Osteocyte (in vitro differentiated cells): ENCODE measurements at regions not wholly inside any gene's neighbourhood (a gene's known extent, or its start where the extent isn't known, plus 50 kb on each side); places are given as distances from the start of the nearest gene placed in this dataset.
"Not testable (repeated sequence)": the region's sequence is repeated elsewhere in the genome, so short reads cannot be mapped to it uniquely, and the experiment has no call there.

Source experiments
- DNase-seq: peaks from one replicate; pipeline ENCODE4 v3.0.0; 2021; ENCODE audit warnings: mixed read lengths; ENCODE audit not compliant: unreplicated experiment; ENCODE audit errors: extremely low spot score
- H3K27ac Mint-ChIP-seq: one replicate; pipeline ENCODE4 v1.8.0; 2021; ENCODE audit warnings: mild to moderate bottlenecking, mixed read lengths; ENCODE audit not compliant: unreplicated experiment
- H3K27me3 Mint-ChIP-seq: one replicate; pipeline ENCODE4 v1.8.0; 2021; ENCODE audit warnings: mixed read lengths; ENCODE audit not compliant: unreplicated experiment
- H3K36me3 Mint-ChIP-seq: one replicate; pipeline ENCODE4 v1.8.0; 2021; ENCODE audit warnings: mixed read lengths; ENCODE audit not compliant: unreplicated experiment
- H3K4me1 Mint-ChIP-seq: one replicate; pipeline ENCODE4 v1.8.0; 2021; ENCODE audit warnings: mixed read lengths; ENCODE audit not compliant: unreplicated experiment
- H3K4me3 Mint-ChIP-seq: one replicate; pipeline ENCODE4 v1.8.0; 2021; ENCODE audit warnings: mild to moderate bottlenecking, moderate library complexity, mixed read lengths; ENCODE audit not compliant: unreplicated experiment
- H3K9me3 Mint-ChIP-seq: one replicate; pipeline ENCODE4 v1.8.0; 2021; ENCODE audit warnings: mixed read lengths; ENCODE audit not compliant: unreplicated experiment
- CTCF ChIP-seq: fragments of 200-600 bp; sonication (generic); IDR thresholded peaks from 2 replicates; pipeline ENCODE4 v1.5.0; 2021; ENCODE audit warnings: antibody characterized with exemption, mild to moderate bottlenecking, moderate library complexity

GRCh38 chr1:73673971-73674370 is 524.0 kb downstream of the LRRIQ3 start:
- DNase-seq = no peak
- H3K9me3 Mint-ChIP-seq = no peaks in the 10 kb centered on the region
- H3K4me1 Mint-ChIP-seq = no peaks in the 10 kb centered on the region
- H3K27ac Mint-ChIP-seq = no peak overlapping the region
- no peaks in the 10 kb centered on the region for H3K36me3 Mint-ChIP-seq
- H3K4me3 Mint-ChIP-seq = no peak overlapping the region
- peaks cover 7% of the 10 kb centered on the region for H3K27me3 Mint-ChIP-seq
- no peak for TF ChIP-seq CTCF

- Mint-ChIP-seq H3K4me3 (no peak overlapping the region), H3K36me3 (no peaks in the 10 kb centered on the region), H3K27me3 (no peaks in the 10 kb centered on the region), H3K27ac (no peak overlapping the region), H3K9me3 (no peaks in the 10 kb centered on the region), H3K4me1 (no peaks in the 10 kb centered on the region)
- DNase-seq = no peak
- no peak for TF ChIP-seq CTCF
Measured at GRCh38 chr1:73671530-73671929, 526.4 kb downstream of the LRRIQ3 start.

GRCh38 chr1:73667959-73668358 is 530.0 kb downstream of the LRRIQ3 start:
- not testable (repeated sequence) for H3K9me3 Mint-ChIP-seq, H3K4me3 Mint-ChIP-seq, H3K4me1 Mint-ChIP-seq, H3K27ac Mint-ChIP-seq, H3K27me3 Mint-ChIP-seq, DNase-seq, H3K36me3 Mint-ChIP-seq

- Mint-ChIP-seq H3K4me3 (no peak overlapping the region), H3K4me1 (no peaks in the 10 kb centered on the region), H3K27me3 (no peaks in the 10 kb centered on the region), H3K36me3 (no peaks in the 10 kb centered on the region), H3K9me3 (peaks cover 20% of the 10 kb centered on the region), H3K27ac (no peak overlapping the region)
- no peak for TF ChIP-seq CTCF
- DNase-seq = no peak
Measured at GRCh38 chr1:73662526-73662925, 535.5 kb downstream of the LRRIQ3 start.

GRCh38 chr1:73659136-73659535 is 538.8 kb downstream of the LRRIQ3 start:
- DNase-seq = no peak
- no peak overlapping the region for H3K4me3 Mint-ChIP-seq
- no peak for TF ChIP-seq CTCF
- H3K9me3 Mint-ChIP-seq = peaks cover 20% of the 10 kb centered on the region
- no peaks in the 10 kb centered on the region for H3K4me1 Mint-ChIP-seq
- H3K27me3 Mint-ChIP-seq = no peaks in the 10 kb centered on the region
- no peaks in the 10 kb centered on the region for H3K36me3 Mint-ChIP-seq
- no peak overlapping the region for H3K27ac Mint-ChIP-seq

- no peaks in the 10 kb centered on the region for H3K4me1 Mint-ChIP-seq
- TF ChIP-seq CTCF = no peak
- H3K9me3 Mint-ChIP-seq = peaks cover 5% of the 10 kb centered on the region
- DNase-seq = no peak
- H3K36me3 Mint-ChIP-seq = no peaks in the 10 kb centered on the region
- H3K4me3 Mint-ChIP-seq = no peak overlapping the region
- no peak overlapping the region for H3K27ac Mint-ChIP-seq
- no peaks in the 10 kb centered on the region for H3K27me3 Mint-ChIP-seq
Measured at GRCh38 chr1:73654714-73655113, 543.3 kb downstream of the LRRIQ3 start.
